HepG2 (cell line): ENCODE measurements at regions not wholly inside any gene's neighbourhood (a gene's known extent, or its start where the extent isn't known, plus 50 kb on each side); places are given as distances from the start of the nearest gene placed in this dataset.

Experiments used
- CBX5 ChIP-seq: sonication (generic); formaldehyde crosslinking; IDR thresholded peaks from 2 replicates; pipeline ENCODE4 v1.4.0; 2020; ENCODE audit warnings: missing genetic modification reagents, borderline replicate concordance
- KLF9 ChIP-seq: IDR thresholded peaks from 2 replicates; pipeline ENCODE4 v1.6.1; 2016; ENCODE audit warnings: low read depth

DNA sequence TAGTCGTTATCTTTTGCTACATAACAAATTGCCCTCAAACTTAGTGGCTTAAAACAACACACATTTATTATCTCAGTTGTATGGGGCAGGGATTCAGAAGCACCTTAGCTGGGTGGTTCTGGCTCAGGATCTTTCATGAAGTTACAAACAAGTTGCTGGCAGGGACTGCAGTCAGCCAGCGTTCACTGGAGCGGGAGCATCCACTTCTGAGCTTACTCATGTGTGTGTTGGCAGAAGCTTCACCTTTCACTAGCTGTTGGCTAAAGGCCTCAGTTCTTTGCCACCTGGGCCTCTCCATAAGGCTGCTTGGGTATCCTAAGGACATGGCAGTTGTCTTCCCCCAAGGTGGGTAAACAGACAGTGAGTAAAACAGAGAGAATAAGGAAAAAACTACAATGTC is 365.7 kb downstream of the RPS29 start:
- no peak for TF ChIP-seq CBX5
- TF ChIP-seq KLF9 (CRISPR knock-in tag), result no peak
